HG03045 (cell line): ENCODE measurements at regions not wholly inside any gene's neighbourhood (a gene's known extent, or its start where the extent isn't known, plus 50 kb on each side); places are given as distances from the start of the nearest gene placed in this dataset.

Source experiments
- ATAC-seq: cut with Tn5 transposase; IDR thresholded peaks from one replicate; pipeline ENCODE4 v1.9.1; 2021; ENCODE audit warnings: mild to moderate bottlenecking, moderate library complexity; ENCODE audit not compliant: unreplicated experiment

DNA sequence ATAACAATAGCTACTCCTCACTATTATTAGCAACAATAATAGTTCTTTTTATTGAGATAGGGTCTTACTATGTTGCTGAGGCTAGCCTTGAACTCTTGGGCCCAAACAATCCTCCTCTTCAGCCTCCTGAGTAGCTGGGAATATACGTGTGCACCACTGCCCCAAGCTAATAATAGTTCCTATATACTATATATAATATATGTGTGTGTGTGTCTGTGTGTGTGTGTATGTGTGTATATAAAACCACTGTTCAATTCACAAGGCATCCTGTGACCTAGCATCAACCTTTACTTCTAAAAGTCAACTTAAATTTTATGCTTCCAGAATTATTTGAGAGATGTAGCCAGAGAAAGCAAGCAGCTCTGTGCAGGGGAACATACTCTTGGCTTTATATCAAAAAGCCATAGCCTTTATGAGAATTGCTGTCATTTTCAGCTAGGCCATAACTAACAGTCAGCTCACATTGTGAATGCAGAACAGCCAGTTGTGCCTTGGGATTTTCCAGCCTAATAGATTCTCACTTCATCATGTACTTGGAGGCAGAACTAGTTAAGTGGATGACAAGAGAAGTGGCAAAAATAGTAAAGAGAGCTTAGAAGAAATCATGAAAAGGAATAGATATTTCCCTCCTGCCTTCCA, 665.5 kb downstream of the NYAP2 start:
- ATAC-seq: no peak

DNA sequence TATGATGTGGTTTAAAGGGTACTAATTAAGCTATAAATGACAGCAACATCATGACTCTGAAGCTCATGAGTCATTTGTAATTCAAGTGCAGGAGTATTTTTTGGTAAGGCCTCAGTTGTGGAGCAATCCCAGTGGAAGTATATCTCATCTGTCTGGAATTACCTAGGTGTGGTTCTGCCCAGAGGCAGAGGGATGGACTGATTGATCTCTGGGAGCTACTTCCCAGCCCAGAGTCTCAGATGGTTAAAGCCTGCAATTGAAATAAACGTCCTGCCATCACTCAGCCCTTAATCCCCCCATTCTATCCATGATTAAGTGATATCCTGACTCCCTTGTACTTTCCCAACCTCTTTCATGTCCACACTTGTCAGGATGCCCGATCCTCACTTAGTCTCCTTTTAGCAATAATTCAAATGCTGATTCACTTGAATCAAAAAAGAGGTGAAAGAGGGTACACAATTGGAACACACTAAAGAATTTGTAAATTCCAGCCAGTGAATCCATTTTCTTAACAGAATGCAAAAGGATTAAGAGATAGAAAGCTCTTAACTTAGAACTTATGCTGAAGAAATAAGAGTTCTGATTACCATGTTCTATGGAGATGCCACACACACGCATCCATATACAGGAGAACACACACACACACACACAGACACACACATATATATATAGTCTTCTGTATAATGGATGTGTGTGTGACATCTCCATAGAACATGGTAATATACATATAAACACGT, 664.4 kb downstream of the NYAP2 start:
- ATAC-seq: no peak

DNA sequence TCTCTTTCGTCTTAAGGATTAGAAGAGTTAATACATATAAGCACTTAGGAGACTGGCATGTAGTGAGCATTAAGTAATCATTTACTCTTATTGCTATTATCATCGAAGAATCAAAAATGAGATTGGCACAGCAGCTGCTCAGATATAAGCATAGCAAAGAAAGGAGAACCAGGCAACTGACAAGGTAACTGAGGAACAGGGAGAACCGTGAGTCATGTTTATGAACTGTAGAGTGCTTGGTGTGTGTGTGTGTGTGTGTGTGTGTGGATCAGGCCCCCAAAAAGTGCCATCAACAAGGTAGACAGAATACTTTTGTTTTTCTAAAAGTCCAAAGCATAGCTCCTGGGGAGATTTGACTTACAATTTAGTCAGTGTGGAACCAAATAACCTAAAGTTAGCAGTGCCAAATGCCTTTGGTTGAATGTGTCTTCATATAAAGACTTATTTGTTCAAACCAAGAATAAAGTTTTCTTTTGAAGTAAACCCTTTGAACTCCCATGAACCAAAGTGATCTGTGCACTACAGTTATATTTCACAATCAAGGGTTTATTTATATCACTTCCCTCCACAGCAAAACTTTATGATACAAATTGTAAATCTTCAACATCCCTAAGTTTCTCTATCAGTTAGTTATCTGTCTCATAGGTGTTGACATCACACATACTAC, 660.6 kb downstream of the NYAP2 start:
- ATAC-seq: no peak

DNA sequence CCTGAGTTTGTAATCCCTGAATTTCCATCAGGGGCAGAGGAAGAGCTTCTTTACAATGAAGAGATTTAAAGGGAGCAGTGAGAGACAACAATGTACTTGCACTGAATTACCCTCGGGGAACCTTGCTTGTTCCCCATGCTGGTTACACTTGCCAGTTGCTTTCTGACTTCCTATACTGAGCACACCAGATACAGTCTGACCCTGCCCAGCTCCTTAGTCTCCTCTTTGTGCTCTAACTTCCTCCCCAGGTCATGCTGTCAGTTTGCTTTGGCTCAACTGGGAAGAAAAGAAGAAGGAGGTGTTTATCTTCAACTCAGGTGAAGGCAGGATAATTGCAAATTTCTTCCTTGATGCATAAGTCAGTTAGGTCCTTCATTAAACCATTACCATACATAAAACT, 658.4 kb downstream of the NYAP2 start:
- no peak for ATAC-seq

DNA sequence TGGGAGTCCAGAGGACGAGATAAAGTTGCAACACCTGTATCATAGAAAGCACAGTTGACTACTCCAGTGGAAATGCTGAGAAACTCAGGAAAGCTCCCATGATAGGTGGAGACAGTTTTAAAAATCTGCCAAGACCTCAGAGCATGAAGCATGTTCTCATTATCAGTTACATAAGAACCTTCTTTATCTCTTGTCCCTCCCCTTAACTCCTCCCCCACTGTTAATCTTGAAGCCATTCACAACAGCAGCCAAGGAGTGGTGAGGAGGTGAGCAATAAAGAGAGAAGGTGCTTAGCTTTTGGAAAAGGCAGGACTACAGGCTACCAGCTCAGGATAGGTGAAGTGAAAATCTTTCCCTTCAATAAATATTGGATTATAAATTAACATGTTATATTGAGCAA, 657.9 kb downstream of the NYAP2 start:
- no peak for ATAC-seq

DNA sequence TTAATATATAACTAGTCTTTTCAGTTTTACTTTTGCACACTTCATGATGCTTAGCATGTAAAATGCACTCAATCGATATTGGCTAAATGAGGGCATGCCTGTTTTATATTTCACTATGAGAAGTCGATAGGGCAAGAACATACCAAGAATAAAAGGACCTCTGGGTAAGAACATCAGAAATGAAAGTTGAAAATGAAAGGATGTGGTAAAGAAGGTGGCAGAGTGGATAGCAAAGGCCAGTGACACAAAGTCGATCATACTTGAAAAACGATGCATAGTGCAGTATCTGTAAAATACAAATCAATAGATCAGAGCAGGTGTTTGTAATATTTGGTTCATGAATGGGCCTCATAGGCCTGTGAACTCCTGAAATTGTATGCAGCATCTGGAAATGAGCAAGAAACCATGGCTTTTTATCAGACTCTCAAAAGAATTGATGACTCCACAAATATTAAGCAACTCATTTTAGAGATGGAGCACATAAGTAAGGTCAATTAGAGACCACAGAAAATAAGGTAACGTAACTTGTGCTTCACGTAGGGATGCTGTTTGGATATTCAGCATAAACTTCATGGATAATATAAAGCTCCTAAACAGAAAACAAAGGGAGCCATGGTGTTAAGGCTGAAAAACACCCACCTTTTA, 653.4 kb downstream of the NYAP2 start:
- ATAC-seq: no peak

DNA sequence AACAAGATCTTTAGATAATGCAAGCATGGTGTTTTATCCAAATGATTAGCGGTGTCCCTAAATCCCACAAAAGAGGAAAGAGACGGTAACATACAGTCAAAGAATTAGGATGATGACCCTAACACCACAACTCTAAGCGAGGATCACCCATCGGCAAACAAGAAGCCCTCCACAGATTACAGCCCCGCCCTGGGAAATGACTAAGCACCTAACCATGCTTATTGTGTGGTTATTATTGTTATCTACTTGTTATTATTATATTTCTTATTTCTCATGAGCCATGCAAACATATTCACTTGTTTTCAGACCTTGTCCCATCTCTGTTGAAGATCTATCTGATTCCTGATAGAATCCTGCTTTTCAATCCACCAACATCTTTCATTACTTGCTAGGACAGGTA, 651.3 kb downstream of the NYAP2 start:
- ATAC-seq: no peak

DNA sequence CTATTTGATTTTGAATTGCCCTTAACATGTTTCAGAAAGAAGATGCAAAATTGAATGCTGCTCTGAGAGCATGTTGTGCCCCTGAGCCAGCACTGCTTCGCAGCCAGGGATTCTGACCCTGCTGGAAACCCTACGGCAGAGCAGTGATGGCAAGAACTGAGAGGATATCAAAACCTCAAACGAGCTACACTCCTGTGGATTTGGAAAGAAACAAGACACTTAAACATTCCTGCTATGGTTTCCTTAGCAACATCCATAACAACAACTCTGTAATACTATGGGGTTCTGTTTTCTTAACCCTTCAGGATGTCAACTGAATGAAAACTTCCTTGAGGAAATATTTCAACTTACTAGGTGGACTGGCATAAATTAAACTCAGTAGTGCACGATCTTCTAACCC, 649.1 kb downstream of the NYAP2 start:
- no peak for ATAC-seq

DNA sequence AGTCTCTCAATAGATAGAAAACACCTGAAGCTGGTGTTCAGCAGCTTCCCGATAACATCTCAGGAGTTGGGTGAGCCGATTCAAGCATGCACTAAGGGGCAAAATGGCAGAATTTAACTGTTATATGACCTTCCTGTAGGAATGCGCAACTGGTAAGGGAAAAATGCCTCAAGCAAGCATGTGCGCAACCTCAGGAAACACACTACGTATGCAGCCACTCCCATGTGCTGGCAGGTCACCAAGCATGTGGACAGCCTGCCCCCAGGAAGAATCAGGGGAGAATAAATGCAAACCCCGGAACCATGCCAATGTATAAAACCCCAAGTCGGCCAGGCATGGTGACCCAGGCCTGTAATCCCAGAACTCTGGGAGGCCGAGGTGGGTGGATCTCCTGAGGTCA, 645.6 kb downstream of the NYAP2 start:
- no peak for ATAC-seq

DNA sequence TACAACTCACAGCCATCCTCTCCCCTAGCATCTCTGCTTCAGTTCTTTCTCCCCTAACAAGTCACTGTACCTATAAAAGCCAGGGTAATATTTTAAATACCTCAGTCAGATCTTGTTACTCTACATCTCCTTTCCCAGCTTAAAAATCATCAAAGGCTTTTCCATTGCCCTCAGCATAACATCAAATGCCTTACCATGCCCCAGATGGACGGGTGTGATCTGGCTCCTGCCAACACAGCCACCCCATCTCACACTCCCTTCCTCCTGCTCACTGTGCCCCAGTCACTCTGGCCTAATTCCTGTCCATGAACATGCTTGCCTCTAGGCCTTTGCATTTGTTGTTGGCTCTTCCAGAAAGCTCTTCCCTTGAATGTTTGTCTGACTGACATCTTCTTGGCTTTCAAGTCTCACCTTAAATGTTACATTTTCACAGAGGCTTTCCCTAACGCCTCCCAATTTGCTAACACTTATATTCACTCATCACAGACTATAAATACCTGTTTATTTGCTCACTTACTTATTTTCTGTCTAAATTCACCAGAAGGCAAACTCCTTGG, 640.9 kb downstream of the NYAP2 start:
- no peak for ATAC-seq

DNA sequence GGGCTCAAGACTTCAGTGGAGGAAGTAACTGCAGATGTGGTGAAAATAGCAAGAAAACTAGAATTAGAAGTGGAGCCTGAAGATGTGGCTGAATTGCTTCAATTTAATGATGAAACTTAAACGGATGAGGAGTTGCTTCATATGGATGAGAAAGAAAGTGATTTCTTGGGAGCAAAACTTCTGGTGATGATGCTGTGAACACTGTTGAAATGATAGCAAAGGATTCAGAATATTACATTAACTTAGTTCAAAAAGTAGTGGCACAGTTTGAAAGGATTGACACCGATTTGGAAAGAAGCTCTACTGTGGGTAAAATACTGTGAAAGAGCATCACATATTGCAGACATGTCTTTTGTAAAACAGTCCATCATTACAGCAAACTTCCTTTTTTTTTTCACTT, 638.0 kb downstream of the NYAP2 start:
- ATAC-seq: no peak

DNA sequence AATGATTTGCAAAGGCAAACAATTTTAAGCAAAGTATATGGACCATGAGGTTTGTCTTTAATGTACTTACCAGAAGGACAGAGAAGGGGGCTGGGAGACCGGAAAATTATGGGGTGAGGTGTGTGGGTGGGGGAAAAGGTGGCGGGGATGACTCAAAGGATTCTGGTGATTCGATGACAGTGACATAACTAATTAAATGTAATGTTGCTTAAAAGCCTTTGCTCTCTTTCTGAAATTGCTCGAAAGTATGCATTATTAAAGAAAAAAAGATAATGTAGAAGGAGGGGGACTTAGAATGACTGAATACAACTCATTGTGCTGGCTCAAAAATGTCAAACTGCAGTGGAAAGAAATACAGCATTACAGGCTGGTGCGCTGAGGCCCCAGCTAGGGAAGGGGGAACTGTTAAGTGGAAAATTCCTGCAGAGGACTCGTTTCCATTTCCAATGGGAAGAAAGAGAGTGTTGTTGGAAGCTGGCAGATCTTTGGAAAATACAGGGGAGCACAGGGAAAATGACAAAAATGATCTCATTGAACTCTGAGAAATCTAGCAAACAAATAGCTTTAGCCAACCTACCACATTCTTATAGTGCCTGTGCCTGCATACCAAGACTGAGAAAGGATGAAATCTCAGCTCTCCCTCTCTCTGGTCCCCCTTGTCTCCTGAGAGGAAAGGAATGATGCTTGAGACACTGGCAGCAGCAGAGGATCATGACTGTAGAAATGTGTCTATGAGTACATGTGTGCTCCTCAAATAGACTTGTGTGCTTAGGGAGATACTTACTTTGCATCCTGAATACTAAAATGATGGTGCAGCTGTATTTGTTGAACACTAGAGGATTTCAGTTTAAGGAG, 632.4 kb downstream of the NYAP2 start:
- ATAC-seq: no peak

DNA sequence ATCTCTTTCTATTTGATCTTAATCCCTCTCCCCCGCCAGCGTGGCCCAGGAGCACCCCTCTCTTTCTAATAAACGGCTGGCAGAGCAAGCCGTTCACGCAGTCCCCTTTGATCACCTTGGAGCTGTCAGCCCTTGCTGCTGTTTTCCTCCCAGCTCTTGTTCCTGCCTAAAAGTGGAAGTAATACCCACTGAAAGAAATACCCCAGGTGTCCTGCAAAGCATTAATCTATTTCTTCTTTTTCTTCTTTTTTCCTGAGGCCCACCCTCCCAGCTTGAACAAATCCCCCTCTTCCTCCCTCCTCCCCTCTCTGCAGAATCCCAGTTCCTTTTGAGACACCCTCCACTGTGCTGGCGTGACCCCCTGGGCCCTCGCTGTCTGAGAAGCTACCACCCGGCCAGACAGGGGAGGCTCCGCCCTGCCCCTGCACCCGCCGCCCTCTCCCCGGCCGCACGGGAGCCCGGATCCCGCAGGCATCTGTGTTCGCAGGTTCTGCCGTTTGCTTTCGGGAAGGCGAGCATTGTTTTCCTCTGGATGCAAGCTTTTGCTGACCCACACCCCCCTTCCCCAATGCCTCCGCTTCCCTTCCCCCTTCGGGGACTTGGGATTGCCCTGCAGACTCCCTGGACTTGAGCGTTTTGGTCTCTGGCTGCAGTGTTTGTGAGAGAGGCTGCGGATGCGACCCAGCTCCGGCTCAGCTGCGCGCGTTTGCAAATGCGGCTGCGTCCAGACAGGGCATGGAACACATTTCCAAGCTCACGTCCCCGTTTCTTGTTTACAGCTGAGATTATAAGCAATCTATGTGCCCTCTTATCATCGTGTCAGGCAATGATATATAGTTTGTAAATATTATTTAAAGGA, 631.5 kb downstream of the NYAP2 start:
- no peak for ATAC-seq

DNA sequence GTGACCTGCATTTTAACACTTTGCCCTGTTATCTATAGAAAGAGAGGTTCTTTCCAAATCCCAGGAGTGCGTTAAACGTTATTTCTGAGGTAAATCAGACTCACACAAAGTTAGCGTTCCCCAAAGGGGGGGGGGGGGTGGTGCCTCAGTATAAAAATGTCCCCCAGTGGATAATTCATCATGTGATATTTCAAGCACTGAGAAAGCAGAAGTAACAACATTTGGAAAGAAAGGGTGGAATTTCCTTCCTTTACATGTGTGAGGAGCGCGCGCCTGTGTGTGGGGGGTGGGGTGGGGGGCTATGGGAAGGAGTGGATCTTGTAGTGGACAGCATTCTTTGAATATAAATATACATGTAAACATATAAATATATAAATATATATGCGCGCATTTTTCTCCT, 630.9 kb downstream of the NYAP2 start:
- ATAC-seq: no peak

DNA sequence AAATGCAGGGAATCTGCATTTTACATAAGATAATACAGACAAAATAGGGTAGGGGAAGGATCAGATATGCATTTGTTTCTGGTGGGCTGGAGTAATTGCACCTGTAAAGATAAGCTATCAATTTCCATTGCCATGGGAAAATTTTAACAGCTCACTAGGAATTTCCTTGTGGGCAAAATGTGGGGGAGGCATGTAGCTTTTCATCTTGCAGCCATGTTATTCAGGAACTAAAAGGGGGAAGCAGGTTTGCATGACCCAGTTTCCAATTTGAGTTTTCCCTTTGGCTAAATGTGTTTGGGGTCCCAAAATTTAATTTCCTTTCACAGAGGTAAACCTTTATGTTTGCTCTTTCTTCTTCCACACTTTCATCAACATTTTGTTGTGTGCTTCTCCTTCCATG, 624.4 kb downstream of the NYAP2 start:
- ATAC-seq: no peak

DNA sequence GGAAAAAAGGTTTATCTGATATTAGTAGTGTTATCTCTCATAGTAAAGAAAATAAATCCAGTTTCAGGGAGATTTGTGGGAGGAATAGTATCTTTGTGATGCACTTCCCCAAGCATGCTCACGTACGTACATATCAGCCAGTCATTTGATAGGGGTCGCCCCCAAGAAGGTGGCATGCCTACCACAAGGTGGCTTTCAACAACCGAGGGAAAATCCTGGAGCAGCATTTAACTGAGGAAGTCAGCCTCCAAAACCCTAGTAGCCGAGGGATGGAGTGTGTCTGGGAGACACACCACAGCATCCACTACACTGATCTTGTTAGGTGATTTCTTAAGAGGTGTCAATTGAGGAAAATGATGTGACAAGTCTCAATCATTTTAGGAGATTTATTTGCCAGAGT, 623.9 kb downstream of the NYAP2 start:
- no peak for ATAC-seq

DNA sequence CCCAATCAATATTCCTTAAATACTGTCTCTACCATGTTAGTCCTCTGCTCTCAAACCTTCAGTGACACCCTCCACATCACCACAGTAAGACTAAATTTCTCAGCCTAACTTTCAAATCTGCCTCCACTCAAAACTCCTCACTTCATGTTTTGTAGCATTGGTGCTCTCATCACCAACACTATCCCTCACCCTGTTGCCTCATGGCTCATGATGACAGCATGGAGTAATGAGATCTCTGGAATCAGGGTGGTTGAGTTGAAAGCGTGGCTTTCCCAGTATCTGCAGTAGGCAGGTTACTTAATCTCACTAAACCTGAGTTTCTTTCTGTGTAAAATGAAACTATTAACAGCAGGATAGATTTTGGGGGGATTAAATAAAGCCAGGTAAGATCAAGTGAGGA, 621.4 kb downstream of the NYAP2 start:
- no peak for ATAC-seq

DNA sequence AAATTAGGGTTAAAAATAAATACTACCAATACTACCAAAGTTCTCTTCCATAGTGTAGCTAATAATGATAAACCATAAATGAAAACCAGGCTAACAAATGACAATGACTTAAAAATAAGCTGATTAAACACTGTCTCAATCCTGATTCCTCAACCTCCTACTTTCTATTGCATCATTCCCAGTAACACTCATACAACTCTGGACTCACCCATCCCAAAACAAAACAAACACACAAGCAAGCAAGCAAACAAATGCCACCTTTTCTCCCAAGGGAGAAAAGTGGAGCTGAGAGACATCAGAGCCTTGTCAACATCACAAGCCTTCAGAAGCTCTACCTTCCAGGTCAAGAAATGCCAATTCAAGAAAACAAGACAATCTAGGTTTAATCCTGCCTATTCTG, 620.7 kb downstream of the NYAP2 start:
- ATAC-seq: no peak

DNA sequence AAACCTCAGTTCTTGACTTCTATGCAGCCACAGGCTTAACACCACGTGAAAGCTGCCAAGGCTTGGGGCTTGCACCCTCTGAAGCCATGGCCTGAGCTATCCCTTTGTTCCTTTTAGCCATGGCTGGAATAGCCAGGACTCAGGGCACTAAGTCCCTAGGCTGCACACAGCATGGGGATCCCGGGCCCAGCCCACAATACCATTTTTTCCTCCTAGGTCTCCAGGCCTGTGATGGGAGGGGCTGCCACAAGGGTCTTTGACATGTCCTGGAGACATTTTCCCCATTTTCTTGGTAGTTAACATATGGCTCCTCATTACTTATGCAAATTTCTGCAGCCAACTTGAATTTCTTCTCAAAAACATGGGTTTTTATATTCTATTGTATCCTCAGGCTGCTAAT, 619.1 kb downstream of the NYAP2 start:
- ATAC-seq: no peak

DNA sequence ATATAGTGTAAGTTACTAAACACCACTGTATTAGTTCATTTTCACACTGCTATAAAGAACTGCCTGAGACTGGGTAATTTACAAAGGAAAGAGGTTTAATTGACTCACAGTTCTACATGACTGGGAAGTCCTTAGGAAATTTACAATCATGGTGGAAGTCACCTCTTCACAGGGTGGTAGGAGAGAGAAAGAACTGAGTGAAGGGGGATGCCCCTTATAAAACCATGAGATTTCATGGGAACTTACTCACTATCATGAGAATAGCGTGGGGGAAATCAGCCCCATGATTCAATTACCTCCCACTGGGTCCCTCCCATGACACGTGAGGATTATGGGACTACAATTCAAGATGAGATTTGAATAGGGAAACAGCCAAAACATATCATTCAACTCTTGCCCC, 618.0 kb downstream of the NYAP2 start:
- no peak for ATAC-seq
